ENCODE measurements at regions not wholly inside any gene's neighbourhood (a gene's known extent, or its start where the extent isn't known, plus 50 kb on each side); places are given as distances from the start of the nearest gene placed in this dataset.

- Histone ChIP-seq H3K4me3 (replicated peaks; ENCODE audit: insufficient read depth, low read length) (no peak overlapping the region), H3K27ac (replicated peaks) (no peak overlapping the region), H3K27me3 (ENCODE audit: insufficient read depth, poor library complexity, severe bottlenecking) (peaks cover 49% of the 10 kb centered on the region)
- no peak for TF ChIP-seq CTCF (IDR thresholded peaks at IDR 0.05; ENCODE audit: insufficient read depth, low read length)
- TF ChIP-seq POLR2AphosphoS5 (IDR thresholded peaks at IDR 0.05; ENCODE audit: low read depth) = no peak
- TF ChIP-seq REST (IDR thresholded peaks at IDR 0.05; ENCODE audit: insufficient replicate concordance, low read depth) = no peak
- no peak for TF ChIP-seq SPI1 (IDR thresholded peaks at IDR 0.05; ENCODE audit: borderline replicate concordance, low read depth)
- TF ChIP-seq GABPA (IDR thresholded peaks at IDR 0.05; ENCODE audit: low read depth) = no peak
- DNase-seq (ENCODE audit: low read depth in 1 of 2, low spot score in 1 of 2) = no peak
Observed at GRCh38 chr5:50963971-50964745, 297.7 kb downstream of the PARP8 start.

- TF ChIP-seq REST (IDR thresholded peaks at IDR 0.05; ENCODE audit: insufficient replicate concordance, low read depth) = no peak
- no peak for DNase-seq (ENCODE audit: low read depth in 1 of 2, low spot score in 1 of 2)
- H3K27ac ChIP-seq (replicated peaks) = no peak overlapping the region
- H3K4me3 ChIP-seq (replicated peaks; ENCODE audit: insufficient read depth, low read length) = no peak overlapping the region
- H3K27me3 ChIP-seq (ENCODE audit: insufficient read depth, poor library complexity, severe bottlenecking) = peaks cover 57% of the 10 kb centered on the region
Observed at GRCh38 chr5:50964746-50965653, 298.6 kb downstream of the PARP8 start.

- H3K27me3 ChIP-seq (ENCODE audit: insufficient read depth, poor library complexity, severe bottlenecking) = peaks cover 66% of the 10 kb centered on the region
- H3K27ac ChIP-seq (replicated peaks) = no peak overlapping the region
- TF ChIP-seq GABPA (IDR thresholded peaks at IDR 0.05; ENCODE audit: low read depth) (no peak), REST (IDR thresholded peaks at IDR 0.05; ENCODE audit: insufficient replicate concordance, low read depth) (no peak), SPI1 (IDR thresholded peaks at IDR 0.05; ENCODE audit: borderline replicate concordance, low read depth) (no peak), POLR2AphosphoS5 (IDR thresholded peaks at IDR 0.05; ENCODE audit: low read depth) (no peak), CTCF (IDR thresholded peaks at IDR 0.05; ENCODE audit: insufficient read depth, low read length) (no peak)
- DNase-seq (ENCODE audit: low read depth in 1 of 2, low spot score in 1 of 2) = no peak
- no peak overlapping the region for H3K4me3 ChIP-seq (replicated peaks; ENCODE audit: insufficient read depth, low read length)
Observed at GRCh38 chr5:50965654-50966375, 299.4 kb downstream of the PARP8 start.
